Fibroblast of lung (primary cell): ENCODE measurements at regions not wholly inside any gene's neighbourhood (a gene's known extent, or its start where the extent isn't known, plus 50 kb on each side); places are given as distances from the start of the nearest gene placed in this dataset.
"Not testable (repeated sequence)": the region's sequence is repeated elsewhere in the genome, so short reads cannot be mapped to it uniquely, and the experiment has no call there.

Experiments used
- EZH2 ChIP-seq: IDR thresholded peaks from 2 replicates; pipeline ENCODE4 v1.5.1; 2012; ENCODE audit warnings: low read length, control low read depth, mild to moderate bottlenecking; ENCODE audit errors: missing control alignments
- TF ChIP-seq, protein P1 (sequence below), 2 donors: IDR thresholded peaks in 1 of 2; conservative IDR thresholded peaks in 1 of 2; 1 replicate in 1 of 2; 2 replicates in 1 of 2; pipeline ENCODE4 v1.5.1; 2011 to 2012; ENCODE audit warnings: low read length in 2 of 2, control low read depth in 1 of 2, inconsistent platforms in 1 of 2, low read depth in 1 of 2, mild to moderate bottlenecking in 1 of 2

DNA sequence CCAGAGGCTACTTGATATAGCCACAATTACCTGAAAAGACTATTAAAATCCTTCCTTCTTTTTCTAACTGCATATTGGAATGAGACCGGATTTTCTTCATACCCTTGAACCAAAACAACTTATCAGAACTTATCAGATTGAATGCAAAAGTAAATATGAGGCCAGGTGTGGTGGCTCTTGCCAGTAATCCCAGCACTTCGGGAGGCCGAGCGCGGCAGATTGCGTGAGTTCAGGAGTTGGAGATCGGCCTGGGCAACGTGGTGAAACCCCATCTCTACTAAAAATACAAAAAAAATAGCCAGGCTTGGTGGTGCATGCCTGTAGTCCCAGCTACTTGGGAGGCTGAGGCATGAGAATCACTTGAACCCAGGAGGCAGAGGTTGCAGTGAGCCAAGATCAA, 72.8 kb upstream of the TOP1 start:
- TF ChIP-seq, protein P1, sequence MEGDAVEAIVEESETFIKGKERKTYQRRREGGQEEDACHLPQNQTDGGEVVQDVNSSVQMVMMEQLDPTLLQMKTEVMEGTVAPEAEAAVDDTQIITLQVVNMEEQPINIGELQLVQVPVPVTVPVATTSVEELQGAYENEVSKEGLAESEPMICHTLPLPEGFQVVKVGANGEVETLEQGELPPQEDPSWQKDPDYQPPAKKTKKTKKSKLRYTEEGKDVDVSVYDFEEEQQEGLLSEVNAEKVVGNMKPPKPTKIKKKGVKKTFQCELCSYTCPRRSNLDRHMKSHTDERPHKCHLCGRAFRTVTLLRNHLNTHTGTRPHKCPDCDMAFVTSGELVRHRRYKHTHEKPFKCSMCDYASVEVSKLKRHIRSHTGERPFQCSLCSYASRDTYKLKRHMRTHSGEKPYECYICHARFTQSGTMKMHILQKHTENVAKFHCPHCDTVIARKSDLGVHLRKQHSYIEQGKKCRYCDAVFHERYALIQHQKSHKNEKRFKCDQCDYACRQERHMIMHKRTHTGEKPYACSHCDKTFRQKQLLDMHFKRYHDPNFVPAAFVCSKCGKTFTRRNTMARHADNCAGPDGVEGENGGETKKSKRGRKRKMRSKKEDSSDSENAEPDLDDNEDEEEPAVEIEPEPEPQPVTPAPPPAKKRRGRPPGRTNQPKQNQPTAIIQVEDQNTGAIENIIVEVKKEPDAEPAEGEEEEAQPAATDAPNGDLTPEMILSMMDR (conservative IDR thresholded peaks at IDR 0.05 in 1 of 2, IDR thresholded peaks at IDR 0.05 in 1 of 2; ENCODE audit: low read depth in 1 of 2, low read length in 2 of 2): not testable (repeated sequence)
- not testable (repeated sequence) for TF ChIP-seq EZH2
